GDM1 (cell line): ENCODE measurements at regions not wholly inside any gene's neighbourhood (a gene's known extent, or its start where the extent isn't known, plus 50 kb on each side); places are given as distances from the start of the nearest gene placed in this dataset.

ENCODE experiments used
- DNase-seq: peaks from one replicate; lab custom pipeline; 2025; lab: John Stamatoyannopoulos, UW

GRCh38 chr10:85547460-85548023 lies 819.1 kb downstream of the GRID1 start:
- DNase-seq: no peak

DNA sequence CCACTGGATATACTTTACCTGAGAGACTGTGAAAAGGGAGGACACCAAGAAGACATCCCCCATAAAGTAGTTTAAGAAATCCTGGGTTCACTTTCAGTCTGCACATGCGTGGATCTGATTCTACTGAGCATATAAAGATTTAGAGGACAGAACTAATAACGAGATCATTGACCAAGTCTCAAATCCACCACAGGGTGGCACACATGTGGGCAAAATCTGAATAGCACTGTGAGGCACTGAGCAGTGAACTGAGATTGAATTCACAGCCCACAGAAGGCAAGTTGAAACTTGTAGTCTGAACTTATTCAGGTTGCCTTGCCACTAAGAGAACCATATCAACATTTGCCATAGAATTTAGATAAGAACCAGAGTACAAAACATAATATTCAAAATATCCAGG lies 818.6 kb downstream of the GRID1 start:
- no peak for DNase-seq
